Hepatocyte (in vitro differentiated cells): ENCODE measurements at regions not wholly inside any gene's neighbourhood (a gene's known extent, or its start where the extent isn't known, plus 50 kb on each side); places are given as distances from the start of the nearest gene placed in this dataset.

Experiments
- DNase-seq: peaks from one replicate; pipeline ENCODE4 v3.0.0-alpha.2; 2016; ENCODE audit warnings: low spot score
- H2AFZ ChIP-seq: fragments of 200-600 bp; sonication (generic); 2 replicates; pipeline ENCODE4 v1.6.0; 2016; ENCODE audit warnings: antibody characterized with exemption, mild to moderate bottlenecking
- H3K27ac ChIP-seq: fragments of 200-600 bp; sonication (generic); 2 replicates; pipeline ENCODE4 v1.5.1; 2016; ENCODE audit warnings: mild to moderate bottlenecking
- H3K27me3 ChIP-seq: fragments of 200-600 bp; sonication (generic); 2 replicates; pipeline ENCODE4 v1.6.1; 2016
- H3K36me3 ChIP-seq: fragments of 200-600 bp; sonication (generic); replicated peaks from 2 replicates; pipeline ENCODE4 v1.5.1; 2016; ENCODE audit warnings: low read depth; ENCODE audit not compliant: insufficient read depth
- H3K4me1 ChIP-seq: fragments of 200-600 bp; sonication (generic); 2 replicates; pipeline ENCODE4 v1.5.1; 2016; ENCODE audit warnings: mild to moderate bottlenecking, moderate library complexity; ENCODE audit not compliant: insufficient read depth
- H3K4me2 ChIP-seq: fragments of 200-600 bp; sonication (generic); 2 replicates; pipeline ENCODE4 v1.6.0; 2016
- H3K4me3 ChIP-seq: fragments of 200-600 bp; sonication (generic); 2 replicates; pipeline ENCODE4 v1.5.1; 2016; ENCODE audit warnings: mild to moderate bottlenecking
- H3K79me2 ChIP-seq: fragments of 200-600 bp; sonication (generic); 2 replicates; pipeline ENCODE4 v1.6.0; 2017; ENCODE audit warnings: mild to moderate bottlenecking
- H3K9me2 ChIP-seq: fragments of 200-600 bp; sonication (generic); replicated peaks from 2 replicates; pipeline ENCODE4 v1.6.0; 2017; ENCODE audit warnings: mild to moderate bottlenecking; ENCODE audit not compliant: insufficient read depth
- H3K9me3 ChIP-seq: fragments of 200-600 bp; sonication (generic); 2 replicates; pipeline ENCODE4 v1.5.1; 2016; ENCODE audit warnings: low read depth, mild to moderate bottlenecking
- H4K20me1 ChIP-seq: fragments of 200-600 bp; sonication (generic); 2 replicates; pipeline ENCODE4 v1.6.0; 2016; ENCODE audit warnings: mild to moderate bottlenecking; ENCODE audit not compliant: insufficient read depth, poor library complexity, severe bottlenecking
- EZH2 ChIP-seq: fragments of 200-600 bp; sonication (generic); IDR thresholded peaks from 2 replicates; pipeline ENCODE4 v1.6.1; 2016; ENCODE audit warnings: antibody characterized with exemption, mild to moderate bottlenecking, borderline replicate concordance
- EZH2phosphoT487 ChIP-seq: fragments of 200-600 bp; sonication (generic); IDR thresholded peaks from one replicate; pipeline ENCODE4 v1.6.1; 2018; ENCODE audit warnings: antibody characterized with exemption, mild to moderate bottlenecking, low read depth, moderate library complexity; ENCODE audit not compliant: unreplicated experiment, severe bottlenecking
- WGBS: methylation state at CpG from one replicate; pipeline ENCODE4 v1.1.6; 2016; ENCODE audit warnings: low lambda C conversion rate; ENCODE audit errors: missing lambda C conversion rate; 5-methylcytosine and 5-hydroxymethylcytosine counted together
- TF ChIP-seq, protein P1 (sequence below): fragments of 200-600 bp; sonication (generic); IDR thresholded peaks from 2 replicates; pipeline ENCODE4 v1.5.1; 2016; ENCODE audit warnings: antibody characterized with exemption, mild to moderate bottlenecking; ENCODE audit not compliant: poor library complexity

GRCh38 chr6:98117068-98117467 is 717.3 kb upstream of the POU3F2 start:
- Histone ChIP-seq H2AFZ (no peak overlapping the region), H3K4me2 (no peak overlapping the region), H3K27ac (no peak overlapping the region)

GRCh38 chr6:98118397-98119045 is 715.9 kb upstream of the POU3F2 start:
- no peak overlapping the region for H3K27ac ChIP-seq
- H3K4me3 ChIP-seq, result no peak overlapping the region
- no peak overlapping the region for H2AFZ ChIP-seq
- no peaks in the 10 kb centered on the region for H3K4me1 ChIP-seq
- 75% methylated on average over 6 of the region's 6 CpGs for WGBS
- no peak overlapping the region for H3K4me2 ChIP-seq
- H3K9me2 ChIP-seq, result no peaks in the 10 kb centered on the region
- no peaks in the 10 kb centered on the region for H4K20me1 ChIP-seq
- TF ChIP-seq, protein P1, sequence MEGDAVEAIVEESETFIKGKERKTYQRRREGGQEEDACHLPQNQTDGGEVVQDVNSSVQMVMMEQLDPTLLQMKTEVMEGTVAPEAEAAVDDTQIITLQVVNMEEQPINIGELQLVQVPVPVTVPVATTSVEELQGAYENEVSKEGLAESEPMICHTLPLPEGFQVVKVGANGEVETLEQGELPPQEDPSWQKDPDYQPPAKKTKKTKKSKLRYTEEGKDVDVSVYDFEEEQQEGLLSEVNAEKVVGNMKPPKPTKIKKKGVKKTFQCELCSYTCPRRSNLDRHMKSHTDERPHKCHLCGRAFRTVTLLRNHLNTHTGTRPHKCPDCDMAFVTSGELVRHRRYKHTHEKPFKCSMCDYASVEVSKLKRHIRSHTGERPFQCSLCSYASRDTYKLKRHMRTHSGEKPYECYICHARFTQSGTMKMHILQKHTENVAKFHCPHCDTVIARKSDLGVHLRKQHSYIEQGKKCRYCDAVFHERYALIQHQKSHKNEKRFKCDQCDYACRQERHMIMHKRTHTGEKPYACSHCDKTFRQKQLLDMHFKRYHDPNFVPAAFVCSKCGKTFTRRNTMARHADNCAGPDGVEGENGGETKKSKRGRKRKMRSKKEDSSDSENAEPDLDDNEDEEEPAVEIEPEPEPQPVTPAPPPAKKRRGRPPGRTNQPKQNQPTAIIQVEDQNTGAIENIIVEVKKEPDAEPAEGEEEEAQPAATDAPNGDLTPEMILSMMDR, result no peak
- no peak for TF ChIP-seq EZH2
- no peak for TF ChIP-seq EZH2phosphoT487
- no peak for DNase-seq
- H3K9me3 ChIP-seq, result no peaks in the 10 kb centered on the region
- H3K27me3 ChIP-seq, result no peaks in the 10 kb centered on the region
- no peaks in the 10 kb centered on the region for H3K79me2 ChIP-seq
- no peaks in the 10 kb centered on the region for H3K36me3 ChIP-seq

More at GRCh38 chr6:98117068-98117467, 717.3 kb upstream of the POU3F2 start:
- no peaks in the 10 kb centered on the region for H3K36me3 ChIP-seq
- WGBS, result 74% methylated on average over 1 of the region's 1 CpG
- no peaks in the 10 kb centered on the region for H4K20me1 ChIP-seq
- no peak for DNase-seq
- no peaks in the 10 kb centered on the region for H3K79me2 ChIP-seq
- no peaks in the 10 kb centered on the region for H3K27me3 ChIP-seq
- H3K4me1 ChIP-seq, result no peaks in the 10 kb centered on the region
- no peaks in the 10 kb centered on the region for H3K9me2 ChIP-seq
- TF ChIP-seq, protein P1, result no peak
- TF ChIP-seq EZH2, result no peak
- TF ChIP-seq EZH2phosphoT487, result no peak
- no peaks in the 10 kb centered on the region for H3K9me3 ChIP-seq
- no peak overlapping the region for H3K4me3 ChIP-seq

- Histone ChIP-seq H4K20me1 (no peaks in the 10 kb centered on the region), H3K4me3 (no peak overlapping the region), H3K27me3 (no peaks in the 10 kb centered on the region), H3K9me2 (no peaks in the 10 kb centered on the region), H3K9me3 (no peaks in the 10 kb centered on the region), H3K36me3 (no peaks in the 10 kb centered on the region), H3K4me1 (no peaks in the 10 kb centered on the region), H3K27ac (no peak overlapping the region), H2AFZ (no peak overlapping the region), H3K4me2 (no peak overlapping the region), H3K79me2 (no peaks in the 10 kb centered on the region)
- DNase-seq, result no peak
- 79% methylated on average over 2 of the region's 2 CpGs for WGBS
- TF ChIP-seq EZH2, result no peak
- TF ChIP-seq EZH2phosphoT487, result no peak
- TF ChIP-seq, protein P1, result no peak
Observed at GRCh38 chr6:98124171-98124570, 710.2 kb upstream of the POU3F2 start.
